Stimulated activated CD8-positive, alpha-beta memory T cell treated with anti-CD3 and anti-CD28 coated beads, Interleukin-15, amount 100 ng/mL, for 48 hours (primary cell): ENCODE measurements at regions not wholly inside any gene's neighbourhood (a gene's known extent, or its start where the extent isn't known, plus 50 kb on each side); places are given as distances from the start of the nearest gene placed in this dataset.

Experiments
- DNase-seq, 2 donors: peaks; one replicate each; pipeline ENCODE4 v3.0.0-alpha.2; 2020; ENCODE audit warnings: low read depth in 2 of 2

DNA sequence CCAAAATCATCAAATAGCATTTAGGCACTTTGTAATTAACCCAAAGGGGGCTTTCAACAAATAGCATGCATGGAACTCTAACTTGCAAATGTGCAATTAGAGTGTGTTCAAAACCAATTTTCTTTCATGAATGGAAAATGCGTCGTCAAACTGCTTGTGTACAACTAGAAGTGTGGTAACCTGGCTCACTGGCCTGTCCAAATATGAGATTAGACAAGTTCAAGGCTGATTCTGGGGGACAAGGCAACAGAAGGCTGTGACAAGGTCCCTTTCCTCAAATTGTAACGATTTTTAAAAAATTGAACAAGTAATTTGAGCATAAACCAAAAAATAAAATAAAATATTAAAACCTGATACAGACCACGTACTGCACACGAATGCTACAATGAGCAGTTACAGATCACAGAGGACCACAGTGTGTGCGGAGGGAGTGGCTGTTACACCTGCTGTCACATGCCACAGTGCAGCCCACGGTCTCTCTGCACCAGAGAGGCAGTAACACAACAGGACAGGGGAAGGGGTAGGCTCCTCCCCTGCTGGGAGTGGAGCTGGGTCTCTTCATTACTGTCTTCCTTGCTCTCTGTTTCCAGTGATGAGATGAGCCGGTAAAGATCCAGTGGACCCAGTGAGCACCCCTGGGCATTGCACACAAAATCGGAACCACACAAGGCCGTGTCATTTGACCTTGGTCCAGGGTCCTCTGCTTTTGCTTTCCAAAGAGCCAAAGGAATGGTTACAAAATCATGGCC lies 252.2 kb upstream of the PDE10A start:
- no peak for DNase-seq

DNA sequence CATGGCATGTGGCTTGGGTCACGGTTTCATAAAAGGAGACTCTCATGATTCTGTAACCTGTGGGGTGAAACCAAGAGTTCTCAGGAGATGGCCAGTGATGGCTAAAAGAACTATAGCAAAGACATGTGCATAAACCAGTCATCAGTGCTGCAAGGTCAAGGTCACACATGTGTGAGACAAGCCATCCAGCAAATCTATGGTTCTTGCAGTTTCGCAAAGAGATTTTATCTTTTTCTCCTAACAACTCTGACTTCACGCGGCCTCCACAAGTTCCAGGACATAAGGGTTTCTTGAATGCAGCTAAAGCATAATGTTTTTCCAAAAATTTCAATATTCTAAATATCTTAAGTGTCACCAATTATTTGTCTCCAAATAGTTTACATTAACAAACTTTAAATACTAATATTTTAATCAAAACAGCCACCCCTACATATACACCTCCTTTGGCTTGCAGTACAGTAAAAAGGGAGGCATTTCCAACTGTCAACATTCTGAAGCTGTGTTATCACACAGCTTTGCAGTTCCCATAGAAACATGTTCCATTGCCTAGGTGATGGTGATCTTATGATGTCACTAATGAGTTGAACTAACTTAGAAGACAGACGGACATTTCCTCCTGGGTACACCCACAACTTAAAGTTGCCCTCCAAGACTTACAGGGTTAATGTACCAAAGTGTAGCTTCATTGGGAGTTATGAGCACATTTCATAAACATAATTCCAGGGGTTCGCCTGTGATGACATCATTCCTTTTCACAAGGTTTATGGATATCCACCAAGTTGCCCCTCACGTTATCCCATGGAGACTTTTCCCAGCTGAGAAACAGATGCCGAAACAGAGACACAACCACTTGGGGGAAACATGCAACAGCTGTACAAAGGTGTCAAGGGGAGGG lies 250.9 kb upstream of the PDE10A start:
- no peak for DNase-seq

DNA sequence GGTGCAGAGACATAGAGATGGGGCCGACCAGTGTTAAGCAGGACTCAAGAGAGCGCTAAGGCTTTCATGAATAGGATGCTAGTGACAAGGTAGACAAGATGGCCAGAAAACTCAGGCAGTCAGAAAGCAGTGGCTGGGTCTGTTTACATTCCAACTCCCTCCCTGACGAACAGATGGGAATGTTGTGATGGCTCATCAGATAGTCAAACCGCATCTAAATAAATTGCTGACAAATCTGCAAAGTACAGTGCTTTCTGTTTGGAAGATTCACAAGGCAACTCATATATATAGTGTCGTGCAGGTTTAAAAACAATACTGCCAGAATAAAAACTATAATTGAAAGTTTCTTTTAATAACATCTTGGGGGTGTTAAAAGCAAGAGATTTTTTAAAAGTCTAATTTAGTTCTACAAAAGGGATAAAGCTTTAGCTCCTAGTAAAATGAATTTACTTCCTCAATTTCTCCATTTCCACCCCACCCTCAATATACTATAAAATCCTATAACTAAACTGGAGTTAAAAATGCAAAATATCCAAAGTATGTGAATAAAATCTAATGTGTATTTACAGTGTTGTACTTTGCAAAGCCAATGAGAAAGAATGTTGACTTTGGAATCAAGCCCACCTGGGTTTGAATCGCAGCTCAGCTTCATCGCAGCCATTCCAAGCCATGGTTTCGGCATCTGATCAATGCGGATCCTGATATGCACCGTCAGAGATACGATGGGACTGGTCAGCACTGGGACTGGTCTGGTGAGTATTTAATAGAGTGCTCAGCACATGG lies 247.3 kb upstream of the PDE10A start:
- no peak for DNase-seq

DNA sequence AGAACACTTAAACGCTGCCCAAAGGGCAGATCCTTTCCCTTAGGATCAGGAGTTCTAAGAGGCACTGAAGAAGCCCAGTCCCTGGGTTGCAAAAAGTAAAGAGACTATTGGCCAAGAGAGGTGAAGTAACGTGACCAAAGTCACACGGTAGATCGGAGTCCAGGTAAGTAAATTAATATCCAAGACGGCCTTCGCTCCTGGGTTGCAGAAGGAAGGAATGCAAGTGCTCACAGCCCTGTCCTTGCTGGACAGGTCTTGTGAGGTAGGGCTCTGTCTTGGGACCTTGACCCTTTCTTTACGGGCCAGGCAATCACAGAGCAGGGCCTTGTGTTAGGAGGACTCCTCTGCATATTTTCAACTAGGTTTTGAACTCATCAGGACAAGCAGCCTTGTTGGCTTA lies 243.7 kb upstream of the PDE10A start:
- no peak for DNase-seq

DNA sequence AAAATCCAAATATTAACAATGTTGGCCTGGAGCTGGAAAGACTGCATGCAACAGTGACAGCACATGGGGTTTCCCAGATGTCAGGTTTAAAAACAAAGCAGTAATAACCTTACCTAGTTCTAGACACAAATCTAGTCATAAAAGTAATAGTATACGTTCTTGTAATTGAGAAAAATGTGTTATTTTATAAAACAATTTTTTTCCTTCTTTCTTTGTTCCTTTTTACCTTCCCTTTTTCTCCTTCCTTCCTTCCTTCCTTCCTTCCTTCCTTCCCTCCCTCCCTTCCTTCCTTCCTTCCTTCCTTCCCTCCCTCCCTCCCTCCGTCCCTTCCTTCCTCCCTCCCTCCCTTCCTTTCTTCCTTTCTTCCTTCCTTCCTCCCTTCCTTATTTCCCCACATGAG lies 242.7 kb upstream of the PDE10A start:
- no peak for DNase-seq

DNA sequence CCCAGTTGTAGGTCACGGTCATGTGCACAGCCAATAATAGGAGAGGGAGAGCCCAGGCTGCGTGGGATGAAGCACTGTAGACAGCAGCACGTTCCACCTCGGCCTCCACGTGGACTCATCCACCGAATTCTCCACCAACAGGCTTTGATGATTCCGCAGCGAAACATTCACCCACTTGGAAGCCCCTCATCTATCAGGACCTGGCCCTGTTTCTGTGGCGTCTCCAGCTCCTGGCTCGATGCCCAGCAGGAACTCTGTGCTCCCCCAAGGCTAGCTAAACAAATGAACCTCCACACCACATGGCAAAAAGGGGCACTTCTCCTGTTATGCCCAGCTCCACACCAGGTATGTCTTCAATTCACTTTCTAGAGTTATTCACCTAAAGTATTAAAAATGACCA lies 237.9 kb upstream of the PDE10A start:
- no peak for DNase-seq

DNA sequence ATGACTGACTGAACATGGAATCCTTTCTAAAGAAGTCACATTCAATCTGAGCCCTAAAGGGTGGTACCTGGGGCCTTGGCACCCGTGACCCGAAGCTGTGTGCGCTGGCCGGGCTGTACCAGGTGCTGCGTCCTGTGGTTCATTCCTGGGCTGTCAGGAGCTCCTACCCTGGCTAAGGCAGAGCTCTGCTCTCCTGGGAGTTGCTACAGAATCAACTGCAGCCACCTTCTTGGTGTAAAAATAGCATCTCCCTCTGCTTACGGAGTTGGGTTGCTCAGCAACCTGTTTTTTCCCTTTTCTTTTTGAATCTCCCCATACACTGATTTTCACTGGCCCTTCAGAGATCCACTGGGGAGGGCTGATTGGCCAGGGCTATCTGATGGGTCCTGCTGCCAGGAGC lies 236.6 kb upstream of the PDE10A start:
- DNase-seq: no peak

DNA sequence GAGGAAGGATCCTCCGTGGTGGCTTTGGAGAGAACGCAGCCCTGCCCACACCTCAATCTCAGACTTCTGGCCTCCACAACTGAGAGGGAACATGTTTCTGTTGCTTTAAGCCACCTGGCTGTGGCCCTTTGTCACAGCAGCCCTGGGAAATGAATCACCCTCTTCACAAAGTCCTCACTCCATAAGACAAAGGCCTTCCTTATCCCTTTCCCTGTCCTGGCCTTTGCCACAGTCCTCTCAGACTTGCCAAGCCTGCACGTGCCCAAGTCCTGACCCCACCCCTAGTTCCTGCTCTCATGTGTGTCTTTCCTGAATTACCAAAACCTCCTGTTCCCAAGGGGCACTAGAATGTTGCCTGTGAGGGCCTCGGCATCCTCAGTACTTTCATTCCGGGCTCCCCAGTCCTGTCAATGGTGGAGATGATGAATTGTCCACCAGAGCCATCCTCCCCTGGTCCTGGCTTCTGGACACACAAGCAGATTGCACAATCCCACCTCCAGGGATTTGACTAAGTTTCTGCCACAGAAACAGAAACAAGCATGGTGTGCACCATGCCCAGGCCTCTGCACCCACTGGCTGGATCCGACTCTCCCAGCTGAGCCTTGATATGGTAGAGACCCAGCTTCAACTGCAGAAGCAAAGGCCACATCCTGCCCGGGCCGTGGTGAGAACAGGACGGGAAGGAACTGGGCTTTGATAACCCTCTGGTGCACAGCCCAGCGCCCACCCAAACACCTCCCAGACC lies 232.6 kb upstream of the PDE10A start:
- DNase-seq: no peak

DNA sequence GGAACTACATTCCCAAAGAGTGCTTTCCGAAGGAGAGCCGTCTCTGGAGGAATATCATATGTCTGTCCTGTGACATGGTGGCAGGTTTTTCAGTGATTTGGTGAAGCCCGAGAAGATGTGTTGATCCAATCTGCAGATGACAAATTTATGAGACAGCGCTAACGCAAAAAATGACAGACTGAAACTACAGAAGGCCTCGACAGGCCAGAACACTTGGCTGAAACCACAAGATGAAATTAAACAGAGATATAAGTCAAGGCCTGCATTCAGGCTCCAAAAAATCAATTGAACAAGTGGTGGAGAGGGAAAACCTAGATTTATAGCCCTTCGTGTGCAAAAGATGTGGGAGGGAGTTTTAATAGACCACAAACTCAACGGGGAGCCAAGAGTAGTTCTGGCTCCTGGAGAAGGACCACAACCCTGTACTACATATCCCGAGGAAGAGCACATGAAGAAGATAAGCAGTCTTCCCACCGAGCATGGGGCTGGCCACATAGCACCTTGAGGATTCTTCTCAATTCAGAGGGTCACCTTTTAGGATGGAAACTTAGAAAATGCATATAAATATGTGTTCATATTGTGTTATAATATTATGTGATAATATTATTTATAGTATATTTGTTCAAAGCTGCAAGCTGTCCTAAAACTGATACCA lies 231.3 kb upstream of the PDE10A start:
- DNase-seq: no peak

DNA sequence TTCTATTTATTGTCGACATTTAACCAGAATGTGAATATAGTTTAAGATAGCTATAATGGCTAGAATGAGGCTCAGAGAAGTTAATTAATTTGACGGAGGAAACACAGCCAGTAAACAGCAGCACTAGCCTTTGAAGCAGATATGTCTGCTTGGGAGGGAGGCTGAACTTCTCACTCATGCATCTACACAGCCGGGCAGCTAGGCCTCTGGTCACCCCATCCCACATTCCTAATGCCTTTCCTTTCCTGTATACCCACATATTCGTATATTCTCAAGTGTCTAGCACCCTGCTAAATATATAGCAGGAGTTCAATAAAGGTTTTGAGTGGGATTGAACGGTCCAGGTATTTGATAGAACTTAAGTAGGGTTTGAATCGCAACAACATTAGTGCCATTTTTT lies 230.4 kb upstream of the PDE10A start:
- DNase-seq: no peak

DNA sequence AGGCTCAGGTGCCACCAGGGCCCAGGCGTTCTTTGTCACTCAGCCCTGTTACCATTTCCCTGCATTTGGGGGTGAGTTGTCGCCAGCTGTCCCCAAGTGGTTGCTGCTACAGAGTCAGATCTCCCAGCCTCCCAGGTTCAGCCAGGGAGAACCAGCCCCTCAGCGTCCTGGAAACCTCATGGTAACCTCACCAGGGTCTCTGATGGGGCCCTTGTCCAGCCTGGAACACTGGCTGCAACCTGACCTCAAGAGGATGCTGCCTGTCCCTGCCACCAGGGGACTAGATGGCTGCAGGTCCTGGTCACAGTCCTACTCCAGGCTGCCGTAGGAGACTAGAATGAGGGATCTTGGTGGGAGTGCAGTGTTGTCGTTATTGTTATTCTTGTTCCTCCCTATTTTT lies 228.3 kb upstream of the PDE10A start:
- no peak for DNase-seq

DNA sequence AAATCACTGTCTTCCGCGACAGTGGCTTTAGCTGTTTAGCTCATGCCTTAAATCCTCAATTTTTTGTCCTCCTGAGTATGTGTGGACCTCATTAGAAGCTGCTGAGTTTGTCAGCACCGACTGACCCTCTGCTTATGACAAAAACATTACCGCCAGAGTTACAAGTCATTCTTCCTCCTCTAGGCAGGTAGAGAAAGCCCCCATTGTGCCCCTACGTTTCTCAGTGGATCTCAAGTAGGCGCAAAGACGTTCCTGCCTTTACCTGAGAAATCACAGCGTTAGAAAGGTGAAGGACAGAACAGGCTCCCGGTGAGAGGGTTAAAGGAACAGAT lies 227.3 kb upstream of the PDE10A start:
- DNase-seq: no peak

DNA sequence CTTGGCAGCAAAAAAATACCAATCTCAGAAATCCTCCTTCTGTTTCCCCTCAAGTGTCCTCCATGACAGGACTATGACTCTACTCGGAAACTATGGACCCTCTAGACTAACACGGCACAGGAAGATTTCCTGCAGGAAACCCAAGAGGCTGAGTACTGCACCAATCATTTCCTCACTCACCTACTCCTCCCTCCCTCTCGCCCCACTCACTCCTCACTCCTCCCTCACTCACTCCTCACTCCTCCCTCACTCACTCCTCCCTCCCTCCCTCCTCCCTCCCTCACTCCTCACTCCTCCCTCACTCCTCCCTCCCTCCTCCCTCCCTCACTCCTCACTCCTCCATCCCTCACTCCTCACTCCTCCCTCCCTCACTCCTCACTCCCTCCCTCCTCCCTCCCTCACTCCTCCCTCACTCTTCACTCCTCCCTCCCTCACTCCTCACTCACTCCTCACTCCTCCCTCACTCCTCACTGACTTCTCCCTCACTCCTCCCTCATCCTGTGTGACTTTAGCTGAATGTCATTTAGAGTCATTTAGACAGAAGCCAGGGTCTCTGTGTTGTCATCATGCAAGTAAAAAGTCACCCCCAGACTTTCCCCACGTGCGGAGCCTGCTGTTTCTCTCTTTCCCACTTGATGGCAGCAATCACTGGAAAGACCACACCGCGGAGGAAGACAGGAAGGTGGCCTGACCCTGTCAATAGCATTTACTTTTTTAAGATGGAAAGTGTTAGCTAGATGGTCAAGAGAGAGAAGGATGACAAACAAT lies 226.8 kb upstream of the PDE10A start:
- DNase-seq: no peak

DNA sequence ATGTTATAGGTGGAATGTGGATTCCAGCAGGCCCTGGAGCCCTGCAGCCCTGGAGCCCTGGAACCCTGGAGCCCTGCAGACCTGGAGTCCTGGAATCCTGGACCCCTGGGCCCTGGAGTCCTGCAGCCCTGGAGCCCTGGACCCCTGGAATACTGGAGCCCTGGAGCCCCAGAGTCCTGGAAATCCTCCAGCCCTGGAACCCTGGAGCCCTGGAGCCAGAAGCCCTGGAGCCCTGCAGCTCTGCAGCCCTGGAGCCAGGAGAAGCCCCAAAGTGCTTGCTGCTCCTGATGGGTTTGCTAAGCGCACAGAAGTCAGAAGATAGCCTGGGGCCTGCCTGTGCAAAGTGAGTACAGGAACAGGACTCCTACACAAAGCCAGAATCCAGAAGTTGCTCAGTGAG lies 223.1 kb upstream of the PDE10A start:
- no peak for DNase-seq

DNA sequence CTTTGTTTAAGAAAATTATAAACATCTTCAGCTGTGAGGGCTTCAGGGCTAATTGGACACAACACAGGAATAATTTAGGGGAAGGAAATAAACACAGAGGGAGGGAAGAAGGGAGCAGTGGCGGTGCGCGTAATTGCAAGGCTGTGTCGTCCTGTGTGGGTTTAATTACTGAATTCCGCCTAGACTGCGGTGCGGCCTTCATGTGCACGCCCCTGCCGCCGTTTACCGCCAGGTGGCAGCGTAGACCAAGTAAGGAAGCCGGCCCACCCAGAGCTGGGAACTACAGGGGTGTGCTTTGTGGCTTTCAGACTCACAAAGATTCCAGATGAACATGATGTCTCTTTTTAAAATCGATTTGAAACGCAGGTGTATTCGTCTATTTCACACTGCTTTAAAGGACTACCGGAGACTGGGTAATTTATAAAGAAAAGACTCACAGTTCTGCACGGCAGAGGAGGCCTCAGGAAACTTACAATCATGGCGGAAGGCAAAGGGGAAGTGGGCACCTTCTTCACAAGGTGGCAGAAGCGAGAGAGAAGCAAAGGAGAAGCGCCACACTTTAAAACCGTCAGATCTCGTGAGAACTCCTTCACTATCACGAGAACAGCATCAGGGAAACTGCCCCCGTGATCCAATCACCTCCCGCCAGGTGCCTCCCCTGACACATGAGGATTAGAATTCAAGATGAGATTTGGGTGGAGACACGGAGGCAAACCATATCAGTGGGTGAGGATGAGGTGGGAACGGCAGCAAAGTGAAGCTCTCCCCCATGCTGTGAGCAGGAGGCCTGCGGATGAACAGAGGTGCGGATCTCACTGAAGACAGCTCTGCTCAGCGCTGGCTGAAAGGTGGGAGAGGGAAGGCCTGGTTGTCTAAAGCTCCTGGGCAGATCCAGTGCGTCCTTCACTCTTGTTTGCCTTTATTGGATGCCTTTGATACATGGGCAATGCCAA lies 222.0 kb upstream of the PDE10A start:
- peak; percentile 43 to 47 for DNase-seq

DNA sequence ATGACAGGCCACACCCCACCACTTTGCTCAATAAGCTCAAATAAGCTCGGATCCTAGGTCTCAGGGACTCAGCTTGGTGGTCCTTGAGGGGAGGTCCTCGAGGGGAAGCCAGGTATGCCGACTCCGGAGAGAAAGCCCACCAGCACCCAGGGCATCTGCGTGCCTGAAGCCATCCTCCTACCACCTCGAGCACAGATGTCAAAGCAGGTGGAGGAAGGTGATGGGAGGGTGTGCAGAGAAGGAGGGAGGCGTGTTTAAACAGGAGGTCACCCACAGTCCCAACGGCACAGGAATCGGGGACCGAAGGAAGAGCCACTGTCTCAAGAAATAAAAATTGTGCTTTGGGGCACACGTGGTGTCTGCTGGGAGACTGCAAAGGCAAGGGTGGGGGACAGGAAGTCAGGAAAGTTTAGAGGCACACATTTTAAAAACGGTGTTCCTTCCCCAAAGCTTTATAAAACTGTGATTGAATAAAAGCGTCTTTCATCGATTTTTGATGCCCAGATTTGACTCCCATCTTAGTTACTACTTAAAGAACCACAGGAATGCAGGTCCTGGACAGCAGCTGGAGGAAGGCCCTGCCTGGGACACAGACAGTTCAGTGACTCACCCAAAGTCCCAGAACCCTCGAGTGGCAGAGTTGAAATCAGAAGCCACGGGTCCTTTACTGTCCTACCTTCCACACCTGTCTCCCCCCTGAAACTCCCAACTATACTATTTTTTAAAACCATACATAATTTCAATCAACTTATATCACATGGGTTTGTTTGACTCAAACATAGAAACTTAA lies 221.0 kb upstream of the PDE10A start:
- no peak for DNase-seq

DNA sequence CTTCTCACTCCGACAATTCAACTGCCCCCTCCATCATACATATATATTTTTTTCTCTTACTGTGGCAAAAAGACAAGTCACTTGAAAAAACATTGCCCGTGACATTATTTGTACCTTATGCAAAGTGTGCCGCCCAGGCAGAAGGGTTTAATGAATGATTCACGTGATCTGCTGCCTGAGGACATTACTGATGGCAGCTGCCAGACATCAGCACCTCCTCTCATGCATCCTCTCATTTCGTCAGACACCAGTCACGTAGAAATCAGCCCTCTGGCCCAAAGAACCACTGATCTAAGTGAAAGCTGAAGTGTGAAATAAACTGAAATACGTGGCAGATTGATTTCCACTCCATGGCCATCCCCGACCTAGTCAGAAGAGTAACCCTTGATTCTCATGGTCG lies 218.8 kb upstream of the PDE10A start:
- no peak for DNase-seq

DNA sequence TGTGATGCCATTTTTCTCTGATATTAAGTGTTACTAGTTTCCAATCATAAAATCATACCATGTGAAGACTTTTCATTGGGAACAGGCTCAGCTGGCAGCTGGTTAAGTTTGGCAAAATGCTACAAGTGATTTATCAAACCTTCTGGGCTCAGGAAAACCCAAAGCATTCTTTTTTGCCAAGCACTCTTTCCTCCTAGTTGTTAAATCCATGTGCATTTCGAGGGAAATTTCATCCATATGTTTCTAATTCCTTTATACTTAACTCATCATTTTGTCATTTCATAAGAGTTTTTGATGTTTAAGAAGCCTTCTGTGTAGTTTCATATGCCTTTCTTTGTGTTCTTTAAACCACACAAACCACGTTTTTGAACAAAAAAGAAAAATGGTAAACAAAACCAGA lies 217.6 kb upstream of the PDE10A start:
- DNase-seq: no peak

DNA sequence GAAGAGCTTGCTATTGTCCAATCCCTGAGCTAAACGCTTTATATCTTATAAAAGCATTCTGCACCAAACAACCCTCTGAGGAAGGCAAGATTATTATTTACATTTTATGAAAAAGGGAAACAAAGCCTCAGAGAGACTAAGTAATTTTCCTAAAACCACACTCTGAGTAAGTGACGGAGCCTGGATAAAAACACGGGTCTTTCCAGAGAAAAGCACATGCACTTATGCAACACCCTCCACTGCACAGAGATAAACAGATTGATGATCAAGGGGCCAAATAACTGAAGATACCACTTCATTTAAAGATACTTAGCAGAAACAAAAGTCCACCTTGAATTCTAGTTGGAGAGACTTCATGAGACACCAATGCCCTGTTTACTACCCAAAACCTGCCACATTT lies 214.7 kb upstream of the PDE10A start:
- no peak for DNase-seq
